ENCODE measurements at regions not wholly inside any gene's neighbourhood (a gene's known extent, or its start where the extent isn't known, plus 50 kb on each side); places are given as distances from the start of the nearest gene placed in this dataset.

- in situ Hi-C loops (cut with MboI; ENCODE audit: low pct_unique_long_range_greater_than_20kb, low sequenced_read_pairs, unreplicated experiment), result loop anchor here (25.0 kb wide), 2 partner anchors 427 to 1002 kb away; no protein-coding TSS in a partner anchor
- DNase-seq (ENCODE audit: low spot score), result no peak
- no peak for TF ChIP-seq CTCF (IDR thresholded peaks at IDR 0.05; ENCODE audit: extremely low read depth, insufficient read depth, missing control alignments)
Measured at GRCh38 chr4:114389070-114389685, 209.4 kb upstream of the UGT8 start.

DNA sequence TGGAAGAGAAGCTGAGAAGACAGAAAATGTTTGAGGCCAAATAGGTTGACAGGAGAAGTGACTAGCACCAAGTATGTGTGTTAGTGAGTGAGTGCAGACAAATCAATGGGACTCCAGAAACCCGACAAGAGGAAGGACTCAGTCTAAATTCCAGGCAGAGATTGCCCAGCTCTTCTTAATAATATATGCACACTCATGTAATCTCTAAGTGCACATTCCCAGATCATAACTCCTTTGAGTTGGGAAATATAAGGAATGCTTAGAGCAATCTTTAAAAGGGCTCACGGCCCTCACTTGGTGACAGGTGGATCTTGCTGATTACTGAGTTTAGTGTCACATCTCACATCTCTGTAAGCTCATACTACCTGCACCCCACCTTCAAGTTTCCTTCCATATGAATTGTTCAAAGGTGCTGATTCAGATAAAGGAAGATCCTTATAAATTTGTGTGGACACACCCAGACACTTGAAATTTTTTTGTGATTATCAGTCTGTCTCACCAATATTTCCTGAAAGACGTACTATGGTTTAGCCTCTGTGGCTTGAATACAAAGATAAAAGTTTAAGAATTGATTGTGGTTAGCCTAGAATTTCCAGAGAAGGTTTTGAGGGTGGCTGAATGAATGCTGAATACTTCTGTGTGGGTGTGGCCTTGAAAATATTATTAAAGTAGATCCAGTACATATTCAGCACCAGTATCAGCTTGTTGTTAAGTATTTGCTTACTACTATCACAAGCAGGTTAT is 205.1 kb upstream of the UGT8 start:
- in situ Hi-C loops (cut with MboI; ENCODE audit: low pct_unique_long_range_greater_than_20kb, low sequenced_read_pairs, unreplicated experiment), result loop anchor here (10.0 to 25.0 kb wide), 4 partner anchors 261 to 1006 kb away; no protein-coding TSS in a partner anchor
- TF ChIP-seq CTCF (IDR thresholded peaks at IDR 0.05; ENCODE audit: extremely low read depth, insufficient read depth, missing control alignments), result no peak

DNA sequence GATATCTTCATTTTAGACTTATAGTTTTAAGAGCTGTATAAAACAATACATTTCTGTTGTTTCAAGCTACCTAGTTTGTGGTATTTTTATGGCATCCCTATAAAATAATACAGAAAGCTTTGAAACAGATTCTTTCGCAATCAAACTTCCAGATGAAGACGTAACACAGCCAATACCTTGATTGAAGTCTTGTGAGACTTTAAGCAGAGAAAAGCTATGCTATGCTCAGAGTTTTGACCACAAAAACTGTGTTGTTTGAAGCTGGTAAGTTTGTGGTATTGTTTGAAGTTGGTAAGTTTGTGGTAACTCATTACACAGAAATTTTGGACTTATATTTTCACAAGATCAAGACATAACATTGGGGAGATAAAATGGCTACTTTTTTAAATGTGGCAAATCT is 201.8 kb upstream of the UGT8 start:
- in situ Hi-C loops (cut with MboI; ENCODE audit: low pct_unique_long_range_greater_than_20kb, low sequenced_read_pairs, unreplicated experiment), result loop anchor here (10.0 to 25.0 kb wide), 4 partner anchors 258 to 1010 kb away; no protein-coding TSS in a partner anchor
- no peak for TF ChIP-seq CTCF (IDR thresholded peaks at IDR 0.05; ENCODE audit: extremely low read depth, insufficient read depth, missing control alignments)
- no peak for DNase-seq (ENCODE audit: low spot score)

More for the DNA sequence above, 205.1 kb upstream of the UGT8 start:
- no peak for DNase-seq (ENCODE audit: low spot score)

DNA sequence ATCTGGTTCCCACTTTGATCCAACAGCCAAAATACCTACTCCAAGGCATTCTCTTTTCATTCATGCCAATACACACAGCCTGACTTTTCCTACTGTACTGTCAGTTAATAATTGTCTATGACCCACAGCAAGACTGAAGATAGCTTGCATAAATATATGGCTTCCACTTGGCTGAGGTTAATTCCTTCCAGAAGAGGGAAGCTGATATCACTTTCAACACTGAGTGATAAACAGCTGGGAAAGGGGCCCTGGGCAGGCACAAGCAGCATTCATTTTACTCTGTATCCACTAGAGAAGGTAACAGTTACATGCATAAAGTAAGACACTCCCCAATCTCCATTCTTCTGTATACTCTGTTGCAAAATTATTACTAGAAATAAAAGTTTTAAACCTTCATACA is 200.2 kb upstream of the UGT8 start:
- in situ Hi-C loops (cut with MboI; ENCODE audit: low pct_unique_long_range_greater_than_20kb, low sequenced_read_pairs, unreplicated experiment), result loop anchor here (10.0 to 25.0 kb wide), 4 partner anchors 256 to 1011 kb away; no protein-coding TSS in a partner anchor
- no peak for TF ChIP-seq CTCF (IDR thresholded peaks at IDR 0.05; ENCODE audit: extremely low read depth, insufficient read depth, missing control alignments)
- no peak for DNase-seq (ENCODE audit: low spot score)

GRCh38 chr4:114399105-114399504 is 199.5 kb upstream of the UGT8 start:
- TF ChIP-seq CTCF (IDR thresholded peaks at IDR 0.05; ENCODE audit: extremely low read depth, insufficient read depth, missing control alignments), result no peak
- no peak for DNase-seq (ENCODE audit: low spot score)
- in situ Hi-C loops (cut with MboI; ENCODE audit: low pct_unique_long_range_greater_than_20kb, low sequenced_read_pairs, unreplicated experiment), result loop anchor here (10.0 to 25.0 kb wide), 4 partner anchors 256 to 1012 kb away; no protein-coding TSS in a partner anchor

DNA sequence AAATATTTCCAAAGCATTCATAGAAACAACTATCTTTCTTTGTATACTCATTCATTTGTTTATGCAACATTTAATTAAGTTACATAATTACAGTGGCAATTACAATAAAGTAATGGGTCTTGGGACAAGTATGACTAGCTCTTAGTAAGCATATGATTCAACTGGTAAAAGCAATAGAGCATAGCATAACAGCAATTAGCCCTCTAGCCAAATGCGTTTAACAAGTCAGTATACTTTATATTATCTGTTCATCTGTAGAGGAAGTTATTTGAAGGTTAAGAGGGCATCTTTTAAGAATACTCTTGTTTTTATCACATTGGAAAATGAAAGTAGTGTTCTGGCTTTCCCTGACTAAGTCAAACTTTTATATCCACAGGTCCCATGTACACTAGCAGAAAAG is 198.1 kb upstream of the UGT8 start:
- TF ChIP-seq CTCF (IDR thresholded peaks at IDR 0.05; ENCODE audit: extremely low read depth, insufficient read depth, missing control alignments), result no peak

More for the DNA sequence above, 198.1 kb upstream of the UGT8 start:
- in situ Hi-C loops (cut with MboI; ENCODE audit: low pct_unique_long_range_greater_than_20kb, low sequenced_read_pairs, unreplicated experiment), result no loop called here
- DNase-seq (ENCODE audit: low spot score), result no peak

Data from GM13977 (cell line).